22Rv1 (cell line): ENCODE measurements at regions not wholly inside any gene's neighbourhood (a gene's known extent, or its start where the extent isn't known, plus 50 kb on each side); places are given as distances from the start of the nearest gene placed in this dataset.
"Not testable (repeated sequence)": the region's sequence is repeated elsewhere in the genome, so short reads cannot be mapped to it uniquely, and the experiment has no call there.

Experiments
- H3K27ac ChIP-seq: fragments of 450-650 bp; 2 replicates; pipeline ENCODE4 v1.5.1; 2017
- CTCF ChIP-seq: fragments of 450-650 bp; IDR thresholded peaks from 2 replicates; pipeline ENCODE4 v1.5.1; 2017; ENCODE audit warnings: mild to moderate bottlenecking
- ZFX ChIP-seq: fragments of 450-650 bp; IDR thresholded peaks from 2 replicates; pipeline ENCODE4 v1.6.1; 2017; ENCODE audit warnings: antibody characterized with exemption, borderline replicate concordance

GRCh38 chr3:118537454-118537853, 497.2 kb downstream of the IGSF11 start:
- TF ChIP-seq ZFX, result no peak
- no peak for TF ChIP-seq CTCF
- no peak overlapping the region for H3K27ac ChIP-seq

- TF ChIP-seq CTCF (no peak), ZFX (no peak)
- H3K27ac ChIP-seq, result no peak overlapping the region
Measured at GRCh38 chr3:118538187-118538586, 496.5 kb downstream of the IGSF11 start.

GRCh38 chr3:118539820-118540447, 494.7 kb downstream of the IGSF11 start:
- not testable (repeated sequence) for H3K27ac ChIP-seq

- H3K27ac ChIP-seq, result not testable (repeated sequence)
Measured at GRCh38 chr3:118540448-118540821, 494.2 kb downstream of the IGSF11 start.

- H3K27ac ChIP-seq, result no peak overlapping the region
- no peak for TF ChIP-seq ZFX
- no peak for TF ChIP-seq CTCF
Measured at GRCh38 chr3:118540826-118541225, 493.8 kb downstream of the IGSF11 start.

- no peak for TF ChIP-seq CTCF
- TF ChIP-seq ZFX, result no peak
- no peak overlapping the region for H3K27ac ChIP-seq
Measured at GRCh38 chr3:118541796-118542195, 492.9 kb downstream of the IGSF11 start.

GRCh38 chr3:118543832-118544231, 490.8 kb downstream of the IGSF11 start:
- H3K27ac ChIP-seq, result no peak overlapping the region
- TF ChIP-seq ZFX, result no peak
- no peak for TF ChIP-seq CTCF

- no peak overlapping the region for H3K27ac ChIP-seq
- TF ChIP-seq ZFX, result no peak
- no peak for TF ChIP-seq CTCF
Measured at GRCh38 chr3:118544458-118544857, 490.2 kb downstream of the IGSF11 start.
